Neural cell (in vitro differentiated cells): ENCODE measurements at regions not wholly inside any gene's neighbourhood (a gene's known extent, or its start where the extent isn't known, plus 50 kb on each side); places are given as distances from the start of the nearest gene placed in this dataset.

Source experiments
- EP300 ChIP-seq: fragments of 450-650 bp; conservative IDR thresholded peaks from 2 replicates; pipeline ENCODE4 v1.6.1; 2014; ENCODE audit warnings: antibody characterized with exemption, mild to moderate bottlenecking, moderate library complexity; ENCODE audit not compliant: poor library complexity, severe bottlenecking
- MXI1 ChIP-seq: fragments of 450-650 bp; conservative IDR thresholded peaks from 2 replicates; pipeline ENCODE4 v1.6.1; 2014; ENCODE audit warnings: antibody characterized with exemption, mild to moderate bottlenecking; ENCODE audit not compliant: poor library complexity, severe bottlenecking
- SMC3 ChIP-seq: fragments of 450-650 bp; conservative IDR thresholded peaks from 2 replicates; pipeline ENCODE4 v1.6.1; 2014; ENCODE audit warnings: antibody characterized with exemption, mild to moderate bottlenecking, moderate library complexity; ENCODE audit not compliant: poor library complexity
- TF ChIP-seq, protein P1 (sequence below): fragments of 450-650 bp; IDR thresholded peaks from 2 replicates; pipeline ENCODE4 v1.5.1; 2014; ENCODE audit warnings: antibody characterized with exemption, mild to moderate bottlenecking, moderate library complexity; ENCODE audit not compliant: poor library complexity, severe bottlenecking

DNA sequence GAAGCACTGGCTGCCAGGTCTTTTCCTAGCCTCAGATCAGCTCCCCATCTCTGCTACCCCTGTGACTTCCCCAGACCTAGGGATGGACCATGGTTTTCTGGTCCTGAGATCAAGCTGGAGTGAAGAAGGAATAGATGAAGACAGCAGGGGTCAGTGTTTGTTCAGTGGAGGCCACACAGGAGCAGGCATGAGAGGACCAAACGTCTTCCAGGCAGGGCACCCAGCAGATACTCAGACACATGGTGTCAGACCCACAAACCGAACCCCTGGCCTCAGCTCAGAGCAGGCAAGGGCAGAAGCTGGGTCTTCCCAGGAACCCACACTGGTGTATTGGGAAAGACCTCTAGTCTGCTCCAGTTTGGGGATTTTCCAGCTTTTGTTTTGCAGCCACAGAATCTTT, 189.7 kb downstream of the IRX5 start:
- TF ChIP-seq, protein P1, sequence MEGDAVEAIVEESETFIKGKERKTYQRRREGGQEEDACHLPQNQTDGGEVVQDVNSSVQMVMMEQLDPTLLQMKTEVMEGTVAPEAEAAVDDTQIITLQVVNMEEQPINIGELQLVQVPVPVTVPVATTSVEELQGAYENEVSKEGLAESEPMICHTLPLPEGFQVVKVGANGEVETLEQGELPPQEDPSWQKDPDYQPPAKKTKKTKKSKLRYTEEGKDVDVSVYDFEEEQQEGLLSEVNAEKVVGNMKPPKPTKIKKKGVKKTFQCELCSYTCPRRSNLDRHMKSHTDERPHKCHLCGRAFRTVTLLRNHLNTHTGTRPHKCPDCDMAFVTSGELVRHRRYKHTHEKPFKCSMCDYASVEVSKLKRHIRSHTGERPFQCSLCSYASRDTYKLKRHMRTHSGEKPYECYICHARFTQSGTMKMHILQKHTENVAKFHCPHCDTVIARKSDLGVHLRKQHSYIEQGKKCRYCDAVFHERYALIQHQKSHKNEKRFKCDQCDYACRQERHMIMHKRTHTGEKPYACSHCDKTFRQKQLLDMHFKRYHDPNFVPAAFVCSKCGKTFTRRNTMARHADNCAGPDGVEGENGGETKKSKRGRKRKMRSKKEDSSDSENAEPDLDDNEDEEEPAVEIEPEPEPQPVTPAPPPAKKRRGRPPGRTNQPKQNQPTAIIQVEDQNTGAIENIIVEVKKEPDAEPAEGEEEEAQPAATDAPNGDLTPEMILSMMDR, result no peak
- no peak for TF ChIP-seq SMC3
- TF ChIP-seq MXI1, result no peak
- TF ChIP-seq EP300, result no peak
